Testis (tissue), 2 donors: ENCODE measurements at regions not wholly inside any gene's neighbourhood (a gene's known extent, or its start where the extent isn't known, plus 50 kb on each side); places are given as distances from the start of the nearest gene placed in this dataset.

Source experiments
- DNase-seq: peaks from one replicate; pipeline ENCODE4 v3.0.0-alpha.2; 2019
- H3K27ac ChIP-seq, 2 donors: fragments of 200-600 bp; sonication (generic); one replicate each; pipeline ENCODE4 v1.5.1; 2019
- H3K27me3 ChIP-seq: fragments of 200-600 bp; sonication (generic); one replicate; pipeline ENCODE4 v1.5.1; 2019
- H3K36me3 ChIP-seq: fragments of 200-600 bp; sonication (generic); one replicate; pipeline ENCODE4 v1.5.1; 2017; ENCODE audit warnings: low read depth; ENCODE audit errors: missing control alignments
- H3K4me1 ChIP-seq: fragments of 200-600 bp; sonication (generic); one replicate; pipeline ENCODE4 v1.5.1; 2019
- H3K4me3 ChIP-seq, 2 donors: fragments of 200-600 bp; sonication (generic); one replicate each; pipeline ENCODE4 v1.5.1; 2017 to 2019
- H3K9me3 ChIP-seq: fragments of 200-600 bp; sonication (generic); one replicate; pipeline ENCODE4 v1.5.1; 2017
- CTCF ChIP-seq, 3 experiments: fragments of 450-650 bp in 2 of 3; fragments of 200-600 bp in 1 of 3; sonication (generic) in 1 of 3; IDR thresholded peaks; one replicate each; pipeline ENCODE4 v1.5.1; 2016 to 2019; ENCODE audit warnings: antibody characterized with exemption in 3 of 3, mild to moderate bottlenecking in 2 of 3, moderate library complexity in 1 of 3
- POLR2A ChIP-seq: fragments of 450-650 bp; IDR thresholded peaks from one replicate; pipeline ENCODE4 v1.6.1; 2017; ENCODE audit warnings: antibody characterized with exemption, mild to moderate bottlenecking, moderate library complexity
- WGBS, 2 donors: methylation state at CpG; one replicate each; pipeline ENCODE4 v1.1.5; 2018; 5-methylcytosine and 5-hydroxymethylcytosine counted together
- intact Hi-C: fragments of 100-400 bp; cut with DNase I; formaldehyde crosslinking; loops from one replicate; pipeline ENCODE4 v1.15.1; 2023; ENCODE audit warnings: low total_unique reads

- no peak for DNase-seq
- H3K27ac ChIP-seq: no peak overlapping the region
- H3K9me3 ChIP-seq: no peaks in the 10 kb centered on the region
- no peaks in the 10 kb centered on the region for H3K36me3 ChIP-seq
- WGBS, 2 donors: 85 to 86% methylated on average over 4 of the region's 4 CpGs
- TF ChIP-seq POLR2A (no peak), CTCF (IDR thresholded peaks at IDR 0.05) (no peak)
- no peak overlapping the region for H3K4me3 ChIP-seq
- intact Hi-C loops: no loop called here
- no peaks in the 10 kb centered on the region for H3K27me3 ChIP-seq
- H3K4me1 ChIP-seq: no peaks in the 10 kb centered on the region
Observed at GRCh38 chr18:68215931-68216330, 499.0 kb downstream of the TMX3 start.

GRCh38 chr18:68186039-68186438 is 528.9 kb downstream of the TMX3 start:
- DNase-seq: no peak
- no peaks in the 10 kb centered on the region for H3K4me1 ChIP-seq
- H3K9me3 ChIP-seq: no peaks in the 10 kb centered on the region
- no peak overlapping the region for H3K27ac ChIP-seq
- no peak for TF ChIP-seq CTCF (IDR thresholded peaks at IDR 0.05)
- TF ChIP-seq POLR2A: no peak
- no peaks in the 10 kb centered on the region for H3K27me3 ChIP-seq
- intact Hi-C loops: no loop called here
- no peaks in the 10 kb centered on the region for H3K36me3 ChIP-seq
- WGBS, 2 donors: 73 to 86% methylated on average over 5 of the region's 5 CpGs
- no peak overlapping the region for H3K4me3 ChIP-seq

GRCh38 chr18:68181956-68182355 is 533.0 kb downstream of the TMX3 start:
- TF ChIP-seq POLR2A: no peak
- TF ChIP-seq CTCF (IDR thresholded peaks at IDR 0.05): no peak
- intact Hi-C loops: no loop called here
- no peaks in the 10 kb centered on the region for H3K4me1 ChIP-seq
- H3K4me3 ChIP-seq: no peak overlapping the region
- WGBS, 2 donors: 56 to 59% methylated on average over 2 of the region's 2 CpGs
- no peak for DNase-seq
- no peaks in the 10 kb centered on the region for H3K27me3 ChIP-seq
- no peaks in the 10 kb centered on the region for H3K36me3 ChIP-seq
- H3K9me3 ChIP-seq: no peaks in the 10 kb centered on the region
- H3K27ac ChIP-seq: no peak overlapping the region

GRCh38 chr18:68179811-68180210 is 535.1 kb downstream of the TMX3 start:
- H3K36me3 ChIP-seq: no peaks in the 10 kb centered on the region
- H3K4me3 ChIP-seq: no peak overlapping the region
- DNase-seq: no peak
- 68 to 77% methylated on average over 2 of the region's 2 CpGs for WGBS, 2 donors
- H3K27me3 ChIP-seq: no peaks in the 10 kb centered on the region
- no peaks in the 10 kb centered on the region for H3K4me1 ChIP-seq
- no peak overlapping the region for H3K27ac ChIP-seq
- intact Hi-C loops: no loop called here
- TF ChIP-seq POLR2A (no peak), CTCF (IDR thresholded peaks at IDR 0.05) (no peak)
- H3K9me3 ChIP-seq: no peaks in the 10 kb centered on the region

GRCh38 chr18:68178921-68179320 is 536.0 kb downstream of the TMX3 start:
- Histone ChIP-seq H3K27ac (no peak overlapping the region), H3K4me1 (no peaks in the 10 kb centered on the region), H3K4me3 (no peak overlapping the region), H3K27me3 (no peaks in the 10 kb centered on the region), H3K36me3 (no peaks in the 10 kb centered on the region), H3K9me3 (no peaks in the 10 kb centered on the region)
- no peak for DNase-seq
- 79 to 85% methylated on average over 1 of the region's 1 CpG for WGBS, 2 donors
- intact Hi-C loops: no loop called here
- TF ChIP-seq POLR2A: no peak
- TF ChIP-seq CTCF (IDR thresholded peaks at IDR 0.05): no peak
